Suprapubic skin (tissue), 4 donors: ENCODE measurements at regions not wholly inside any gene's neighbourhood (a gene's known extent, or its start where the extent isn't known, plus 50 kb on each side); places are given as distances from the start of the nearest gene placed in this dataset.

Experiments used
- DNase-seq, 2 donors: peaks; one replicate each; pipeline ENCODE4 v3.0.0-alpha.2; 2019; ENCODE audit warnings: low spot score in 2 of 2
- H3K27ac ChIP-seq: fragments of 200-600 bp; sonication (generic); one replicate; pipeline ENCODE4 v1.5.1; 2019
- H3K27me3 ChIP-seq: fragments of 200-600 bp; sonication (generic); one replicate; pipeline ENCODE4 v1.5.1; 2019
- H3K36me3 ChIP-seq: fragments of 200-600 bp; sonication (generic); one replicate; pipeline ENCODE4 v1.5.1; 2019
- H3K4me1 ChIP-seq: fragments of 200-600 bp; sonication (generic); one replicate; pipeline ENCODE4 v1.5.1; 2019
- H3K4me3 ChIP-seq: fragments of 200-600 bp; sonication (generic); one replicate; pipeline ENCODE4 v1.5.1; 2019; ENCODE audit warnings: mild to moderate bottlenecking
- H3K9me3 ChIP-seq: fragments of 200-600 bp; sonication (generic); one replicate; pipeline ENCODE4 v1.5.1; 2019
- EP300 ChIP-seq: sonication (generic); formaldehyde crosslinking; IDR thresholded peaks from one replicate; pipeline ENCODE4 v1.6.1; 2017; ENCODE audit warnings: antibody characterized with exemption
- POLR2A ChIP-seq, 2 donors: fragments of 450-650 bp; IDR thresholded peaks; one replicate each; pipeline ENCODE4 v1.6.1; 2017; ENCODE audit warnings: antibody characterized with exemption in 2 of 2, mild to moderate bottlenecking in 2 of 2, moderate library complexity in 2 of 2
- POLR2AphosphoS5 ChIP-seq, 3 donors: sonication (generic); formaldehyde crosslinking; IDR thresholded peaks; one replicate each; pipeline ENCODE4 v1.6.1; 2017; ENCODE audit warnings: antibody characterized with exemption in 3 of 3
- WGBS: methylation state at CpG from one replicate; pipeline ENCODE4 v1.1.5; 2018; 5-methylcytosine and 5-hydroxymethylcytosine counted together
- TF ChIP-seq, protein P1 (sequence below), 2 donors: fragments of 200-600 bp in 1 of 2; fragments of 450-650 bp in 1 of 2; sonication (generic) in 1 of 2; IDR thresholded peaks; one replicate each; pipeline ENCODE4 v1.5.1; 2016 to 2019; ENCODE audit warnings: antibody characterized with exemption in 2 of 2, mild to moderate bottlenecking in 1 of 2, moderate library complexity in 1 of 2

DNA sequence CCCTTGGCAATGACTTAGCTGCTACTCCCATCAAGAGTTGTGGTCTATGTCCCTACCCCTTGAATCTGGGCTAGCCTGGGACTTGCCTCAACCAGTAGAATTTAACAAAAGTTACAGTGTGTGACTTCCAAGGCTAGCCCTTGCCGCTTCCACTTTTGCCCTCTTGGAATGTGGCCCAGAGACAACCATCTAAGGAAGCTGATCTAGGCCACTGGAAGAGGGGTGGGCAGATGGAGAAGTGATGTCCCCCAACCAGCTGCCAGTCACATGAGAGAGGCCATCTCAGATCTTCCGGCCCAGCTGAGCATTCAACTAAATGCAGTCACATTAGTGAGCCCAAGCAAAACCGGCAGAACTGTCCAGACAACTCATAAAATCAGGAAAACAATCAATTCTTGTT is 115.1 kb downstream of the TOMM20 start:
- Histone ChIP-seq H3K4me1 (peaks cover 15% of the 10 kb centered on the region), H3K27me3 (no peaks in the 10 kb centered on the region), H3K36me3 (no peaks in the 10 kb centered on the region), H3K9me3 (no peaks in the 10 kb centered on the region), H3K27ac (no peak overlapping the region), H3K4me3 (no peak overlapping the region)
- TF ChIP-seq, protein P1, sequence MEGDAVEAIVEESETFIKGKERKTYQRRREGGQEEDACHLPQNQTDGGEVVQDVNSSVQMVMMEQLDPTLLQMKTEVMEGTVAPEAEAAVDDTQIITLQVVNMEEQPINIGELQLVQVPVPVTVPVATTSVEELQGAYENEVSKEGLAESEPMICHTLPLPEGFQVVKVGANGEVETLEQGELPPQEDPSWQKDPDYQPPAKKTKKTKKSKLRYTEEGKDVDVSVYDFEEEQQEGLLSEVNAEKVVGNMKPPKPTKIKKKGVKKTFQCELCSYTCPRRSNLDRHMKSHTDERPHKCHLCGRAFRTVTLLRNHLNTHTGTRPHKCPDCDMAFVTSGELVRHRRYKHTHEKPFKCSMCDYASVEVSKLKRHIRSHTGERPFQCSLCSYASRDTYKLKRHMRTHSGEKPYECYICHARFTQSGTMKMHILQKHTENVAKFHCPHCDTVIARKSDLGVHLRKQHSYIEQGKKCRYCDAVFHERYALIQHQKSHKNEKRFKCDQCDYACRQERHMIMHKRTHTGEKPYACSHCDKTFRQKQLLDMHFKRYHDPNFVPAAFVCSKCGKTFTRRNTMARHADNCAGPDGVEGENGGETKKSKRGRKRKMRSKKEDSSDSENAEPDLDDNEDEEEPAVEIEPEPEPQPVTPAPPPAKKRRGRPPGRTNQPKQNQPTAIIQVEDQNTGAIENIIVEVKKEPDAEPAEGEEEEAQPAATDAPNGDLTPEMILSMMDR (IDR thresholded peaks at IDR 0.05) = no peak
- TF ChIP-seq EP300 = no peak
- TF ChIP-seq POLR2AphosphoS5 (IDR thresholded peaks at IDR 0.05) = no peak
- TF ChIP-seq POLR2A (IDR thresholded peaks at IDR 0.05) = no peak
- WGBS = 96% methylated on average over 3 of the region's 3 CpGs
- DNase-seq = peak; percentile 56 to 68

DNA sequence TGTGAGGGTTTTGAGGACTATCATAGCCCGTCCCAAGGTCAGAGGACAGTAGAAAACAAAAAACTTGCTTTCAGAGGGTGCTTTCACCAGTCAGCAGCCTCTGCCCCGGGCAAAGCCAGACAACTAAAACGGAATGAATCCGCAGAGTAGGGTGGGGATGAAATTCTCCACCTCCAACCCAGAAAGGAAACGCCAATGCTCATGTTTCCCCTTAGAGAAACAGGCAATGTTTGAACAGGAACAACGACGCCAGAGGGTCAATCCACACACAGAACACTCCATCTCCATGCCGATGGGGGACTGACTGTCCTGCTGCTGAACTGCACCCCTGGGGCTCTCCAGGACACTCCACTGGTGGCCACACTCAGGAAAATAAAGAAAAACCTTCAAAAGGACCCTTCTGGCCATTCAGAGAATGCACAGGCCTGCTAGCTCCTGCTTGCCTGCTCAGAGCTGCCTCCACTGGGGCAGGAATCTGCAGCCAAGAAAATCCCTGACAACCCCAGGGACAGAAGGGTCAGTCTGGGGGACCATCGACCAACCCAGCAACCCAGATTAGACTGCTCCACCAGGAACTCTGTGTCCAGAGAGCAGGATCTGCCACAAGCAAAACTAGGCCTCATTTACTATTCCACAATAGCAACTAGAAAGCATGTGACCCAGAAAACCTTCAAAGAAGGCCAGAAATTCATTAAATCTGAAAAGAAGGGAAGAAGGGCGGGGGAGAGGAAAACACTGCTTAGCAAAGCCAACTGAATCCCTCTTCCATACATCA is 116.0 kb downstream of the TOMM20 start:
- Histone ChIP-seq H3K4me3 (no peak overlapping the region), H3K36me3 (no peaks in the 10 kb centered on the region), H3K9me3 (no peaks in the 10 kb centered on the region), H3K27ac (peak overlapping the region; percentile 68), H3K4me1 (peaks cover 8% of the 10 kb centered on the region), H3K27me3 (no peaks in the 10 kb centered on the region)
- TF ChIP-seq POLR2AphosphoS5 (IDR thresholded peaks at IDR 0.05) (no peak), POLR2A (IDR thresholded peaks at IDR 0.05) (no peak), EP300 (no peak)
- TF ChIP-seq, protein P1 (IDR thresholded peaks at IDR 0.05) = no peak
- WGBS = 82% methylated on average over 10 of the region's 10 CpGs
- DNase-seq = peak; percentile 40 to 67

DNA sequence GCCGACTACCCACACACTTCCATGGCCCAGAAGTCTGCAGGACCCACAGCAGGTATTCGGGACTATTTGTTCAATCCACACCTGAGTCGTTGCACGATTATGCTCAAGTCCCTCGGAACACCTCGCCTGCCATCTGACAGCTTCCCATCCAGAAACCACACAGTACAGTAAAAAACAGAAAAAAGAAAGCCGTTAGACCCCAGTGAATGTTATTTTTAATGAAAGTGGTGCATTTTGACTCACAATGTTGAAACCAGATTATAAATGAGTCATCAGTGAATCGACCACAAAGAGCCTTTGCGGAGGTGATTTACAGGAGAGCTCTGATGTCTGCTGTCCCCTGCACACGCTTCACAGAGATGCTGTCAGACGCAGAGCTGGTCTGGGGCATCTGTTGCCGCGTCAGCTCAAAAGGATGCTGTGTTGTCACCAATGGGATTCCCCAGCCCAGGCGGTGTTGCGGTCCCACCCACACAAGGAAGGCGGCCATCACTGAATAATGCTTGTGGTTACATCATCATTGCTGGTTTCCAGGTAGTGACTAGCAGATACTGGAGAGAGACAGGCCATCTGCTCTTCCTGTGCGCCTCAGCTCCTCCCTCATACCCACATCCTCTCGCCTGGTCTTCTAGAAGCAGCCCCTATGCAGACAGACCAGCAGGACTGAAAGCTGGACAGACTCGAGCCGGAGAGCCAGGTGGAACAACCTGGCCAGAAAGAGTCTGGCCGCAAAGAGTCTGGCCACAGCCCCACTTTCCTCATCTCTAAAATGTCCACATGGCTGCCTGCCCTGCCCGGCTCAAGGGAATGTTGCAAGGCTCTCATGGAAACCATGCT is 116.8 kb downstream of the TOMM20 start:
- no peaks in the 10 kb centered on the region for H3K9me3 ChIP-seq
- peaks cover 9% of the 10 kb centered on the region for H3K4me1 ChIP-seq
- peak; percentile 76 to 79 for DNase-seq
- H3K36me3 ChIP-seq = no peaks in the 10 kb centered on the region
- peak overlapping the region; percentile 68 for H3K27ac ChIP-seq
- no peak overlapping the region for H3K4me3 ChIP-seq
- TF ChIP-seq EP300 (no peak), POLR2A (IDR thresholded peaks at IDR 0.05) (no peak), POLR2AphosphoS5 (IDR thresholded peaks at IDR 0.05) (no peak)
- TF ChIP-seq, protein P1 (IDR thresholded peaks at IDR 0.05) = no peak
- 72% methylated on average over 22 of the region's 22 CpGs for WGBS
- no peaks in the 10 kb centered on the region for H3K27me3 ChIP-seq

DNA sequence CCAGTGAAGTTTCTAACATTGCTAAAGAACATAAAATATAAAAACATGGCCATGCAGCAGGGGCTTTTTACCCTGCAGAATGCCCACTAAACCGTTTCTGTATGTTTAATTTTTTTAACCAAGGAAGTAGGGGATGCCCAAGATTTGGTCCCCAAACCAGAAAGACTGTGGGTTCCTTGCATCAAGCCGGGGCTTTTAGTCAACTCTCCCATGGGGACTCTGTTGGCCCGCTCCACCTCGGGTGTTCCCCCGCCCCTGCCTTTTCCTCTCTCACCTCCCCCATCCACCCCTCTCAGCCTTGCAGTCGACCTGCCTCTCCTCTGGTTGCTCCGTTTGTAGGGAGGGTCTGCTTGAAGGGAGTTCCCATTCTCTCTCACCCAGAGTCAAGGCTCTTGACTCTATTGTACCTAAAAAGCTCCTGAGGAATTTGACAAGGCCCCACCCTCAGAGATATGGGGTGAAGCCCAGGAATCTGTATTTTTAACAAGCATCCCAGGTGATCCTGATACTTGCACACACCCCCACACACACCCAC is 117.5 kb downstream of the TOMM20 start:
- WGBS = 75% methylated on average over 7 of the region's 7 CpGs
- TF ChIP-seq, protein P1 (IDR thresholded peaks at IDR 0.05) = no peak
- TF ChIP-seq POLR2A (IDR thresholded peaks at IDR 0.05) = no peak
- no peak for TF ChIP-seq EP300
- TF ChIP-seq POLR2AphosphoS5 (IDR thresholded peaks at IDR 0.05) = no peak
- Histone ChIP-seq H3K9me3 (no peaks in the 10 kb centered on the region), H3K27ac (no peak overlapping the region), H3K36me3 (no peaks in the 10 kb centered on the region), H3K4me1 (peaks cover 9% of the 10 kb centered on the region), H3K27me3 (no peaks in the 10 kb centered on the region), H3K4me3 (no peak overlapping the region)
- DNase-seq = peak; percentile 30 to 37
